Mesendoderm (in vitro differentiated cells): ENCODE measurements at regions not wholly inside any gene's neighbourhood (a gene's known extent, or its start where the extent isn't known, plus 50 kb on each side); places are given as distances from the start of the nearest gene placed in this dataset.

Source experiments
- DNase-seq: peaks from one replicate; pipeline ENCODE4 v3.0.0; 2013
- H2AK5ac ChIP-seq: 2 replicates; pipeline ENCODE4 v1.6.1; 2013; ENCODE audit warnings: low read length, inconsistent platforms
- H2BK120ac ChIP-seq: 2 replicates; pipeline ENCODE4 v1.6.1; 2013; ENCODE audit warnings: low read depth, mild to moderate bottlenecking, low read length, moderate library complexity, mixed read lengths
- H2BK15ac ChIP-seq: replicated peaks from 2 replicates; pipeline ENCODE4 v1.6.1; 2013; ENCODE audit warnings: low read depth, mild to moderate bottlenecking, moderate library complexity
- H2BK5ac ChIP-seq: 2 replicates; pipeline ENCODE4 v1.6.1; 2013; ENCODE audit warnings: low read length, inconsistent platforms
- H3K18ac ChIP-seq: 2 replicates; pipeline ENCODE4 v1.6.1; 2013; ENCODE audit warnings: mild to moderate bottlenecking, low read length, mixed read lengths
- H3K23ac ChIP-seq: one replicate; pipeline ENCODE4 v1.6.1; 2013; ENCODE audit warnings: low read length
- H3K27ac ChIP-seq: 2 replicates; pipeline ENCODE4 v1.5.1; 2013; ENCODE audit warnings: low read depth, mild to moderate bottlenecking, inconsistent platforms, low read length, moderate library complexity
- H3K27me3 ChIP-seq: 2 replicates; pipeline ENCODE4 v1.6.1; 2013; ENCODE audit warnings: low read length, control low read depth, mild to moderate bottlenecking, inconsistent platforms; ENCODE audit not compliant: insufficient read depth, poor library complexity
- H3K36me3 ChIP-seq: 2 replicates; pipeline ENCODE4 v1.6.1; 2013; ENCODE audit warnings: low read length, inconsistent platforms; ENCODE audit not compliant: control insufficient read depth, insufficient read depth
- H3K4ac ChIP-seq: one replicate; pipeline ENCODE4 v1.6.1; 2013; ENCODE audit warnings: low read depth, mild to moderate bottlenecking, low read length, moderate library complexity
- H3K4me1 ChIP-seq: 2 replicates; pipeline ENCODE4 v1.6.1; 2013; ENCODE audit warnings: low read depth, low read length, inconsistent platforms; ENCODE audit not compliant: control insufficient read depth
- H3K4me2 ChIP-seq: 2 replicates; pipeline ENCODE4 v1.6.1; 2013; ENCODE audit warnings: low read length
- H3K4me3 ChIP-seq: 2 replicates; pipeline ENCODE4 v1.5.1; 2013; ENCODE audit warnings: mild to moderate bottlenecking, low read length
- H3K56ac ChIP-seq: one replicate; pipeline ENCODE4 v1.6.1; 2013; ENCODE audit warnings: low read length
- H3K79me1 ChIP-seq: 2 replicates; pipeline ENCODE4 v1.6.1; 2013; ENCODE audit warnings: low read length, inconsistent platforms
- H3K79me2 ChIP-seq: 2 replicates; pipeline ENCODE4 v1.6.1; 2013; ENCODE audit warnings: mild to moderate bottlenecking, low read length; ENCODE audit not compliant: control insufficient read depth, insufficient read depth
- H3K9ac ChIP-seq: 2 replicates; pipeline ENCODE4 v1.6.1; 2013; ENCODE audit warnings: low read length, inconsistent platforms
- H4K5ac ChIP-seq: one replicate; pipeline ENCODE4 v1.6.1; 2013; ENCODE audit warnings: low read length
- H4K8ac ChIP-seq: one replicate; pipeline ENCODE4 v1.6.1; 2013; ENCODE audit warnings: low read depth, mild to moderate bottlenecking, control low read depth, low read length, moderate library complexity
- whole genome bisulfite sequencing: extraction: QIAGEN DNeasy Blood & Tissue Kit; methylation state at CpG from one replicate; pipeline ENCODE4 v1.1.7; 2013; ENCODE audit warnings: low lambda C conversion rate, missing lambda C conversion rate; ENCODE audit not compliant: insufficient coverage; ENCODE audit errors: extremely low coverage; 5-methylcytosine and 5-hydroxymethylcytosine counted together

- Histone ChIP-seq H3K9ac (no peak overlapping the region), H2AK5ac (no peak overlapping the region), H2BK5ac (no peak overlapping the region), H3K36me3 (no peaks in the 10 kb centered on the region), H3K23ac (no peak overlapping the region), H3K79me2 (no peaks in the 10 kb centered on the region), H3K4me1 (no peaks in the 10 kb centered on the region), H2BK120ac (no peak overlapping the region), H2BK15ac (no peak overlapping the region), H3K4me3 (no peak overlapping the region), H3K27me3 (no peaks in the 10 kb centered on the region), H3K27ac (no peak overlapping the region), H3K4ac (no peak overlapping the region), H3K18ac (no peak overlapping the region), H4K5ac (no peak overlapping the region), H3K56ac (no peak overlapping the region), H3K79me1 (no peaks in the 10 kb centered on the region), H3K4me2 (no peak overlapping the region), H4K8ac (no peak overlapping the region)
- no peak for DNase-seq
- no CpG with 5 or more reads among the region's 14 CpGs for WGBS
These were observed 60.3 kb upstream of the IQSEC1 start for GRCh38 chr3:13133471-13133981.

- no peaks in the 10 kb centered on the region for H3K27me3 ChIP-seq
- H3K79me1 ChIP-seq = no peaks in the 10 kb centered on the region
- no peak overlapping the region for H2BK120ac ChIP-seq
- H3K4ac ChIP-seq = no peak overlapping the region
- H3K23ac ChIP-seq = no peak overlapping the region
- H4K8ac ChIP-seq = no peak overlapping the region
- no peaks in the 10 kb centered on the region for H3K79me2 ChIP-seq
- no peak overlapping the region for H3K27ac ChIP-seq
- no peak overlapping the region for H3K56ac ChIP-seq
- no peak overlapping the region for H3K9ac ChIP-seq
- no peak overlapping the region for H3K18ac ChIP-seq
- no peaks in the 10 kb centered on the region for H3K4me1 ChIP-seq
- H2AK5ac ChIP-seq = no peak overlapping the region
- no peak overlapping the region for H2BK15ac ChIP-seq
- H3K36me3 ChIP-seq = no peaks in the 10 kb centered on the region
- no peak overlapping the region for H4K5ac ChIP-seq
- no peak overlapping the region for H3K4me3 ChIP-seq
- H2BK5ac ChIP-seq = no peak overlapping the region
- no CpG with 5 or more reads among the region's 6 CpGs for WGBS
- DNase-seq = no peak
- no peak overlapping the region for H3K4me2 ChIP-seq
These were observed 59.6 kb upstream of the IQSEC1 start for GRCh38 chr3:13132731-13133410.

- no peak overlapping the region for H2BK15ac ChIP-seq
These were observed 59.1 kb upstream of the IQSEC1 start for GRCh38 chr3:13132281-13132680.

GRCh38 chr3:13130464-13131193, 57.4 kb upstream of the IQSEC1 start:
- Histone ChIP-seq H4K5ac (no peak overlapping the region), H3K4ac (no peak overlapping the region), H2BK120ac (no peak overlapping the region), H3K56ac (no peak overlapping the region), H2BK15ac (no peak overlapping the region), H3K27me3 (no peaks in the 10 kb centered on the region), H3K4me1 (no peaks in the 10 kb centered on the region), H3K79me2 (no peaks in the 10 kb centered on the region), H2BK5ac (no peak overlapping the region), H3K23ac (no peak overlapping the region), H2AK5ac (no peak overlapping the region), H3K27ac (no peak overlapping the region), H3K18ac (no peak overlapping the region), H3K36me3 (no peaks in the 10 kb centered on the region), H4K8ac (no peak overlapping the region), H3K4me2 (no peak overlapping the region), H3K4me3 (no peak overlapping the region), H3K79me1 (no peaks in the 10 kb centered on the region), H3K9ac (no peak overlapping the region)
- DNase-seq = no peak
- no CpG with 5 or more reads among the region's 3 CpGs for WGBS

More at GRCh38 chr3:13132281-13132680, 59.1 kb upstream of the IQSEC1 start:
- H2BK120ac ChIP-seq = no peak overlapping the region
- H4K5ac ChIP-seq = no peak overlapping the region
- no peak for DNase-seq
- no peak overlapping the region for H3K9ac ChIP-seq
- H2BK5ac ChIP-seq = no peak overlapping the region
- no peak overlapping the region for H3K27ac ChIP-seq
- no peaks in the 10 kb centered on the region for H3K4me1 ChIP-seq
- WGBS = no CpG with 5 or more reads among the region's 4 CpGs
- no peaks in the 10 kb centered on the region for H3K79me1 ChIP-seq
- H3K56ac ChIP-seq = no peak overlapping the region
- no peak overlapping the region for H4K8ac ChIP-seq
- H3K4ac ChIP-seq = no peak overlapping the region
- no peaks in the 10 kb centered on the region for H3K79me2 ChIP-seq
- H3K18ac ChIP-seq = no peak overlapping the region
- H3K4me3 ChIP-seq = no peak overlapping the region
- H3K4me2 ChIP-seq = no peak overlapping the region
- H3K23ac ChIP-seq = no peak overlapping the region
- H3K27me3 ChIP-seq = no peaks in the 10 kb centered on the region
- H3K36me3 ChIP-seq = no peaks in the 10 kb centered on the region
- H2AK5ac ChIP-seq = no peak overlapping the region

- no peak overlapping the region for H3K4ac ChIP-seq
- H3K36me3 ChIP-seq = no peaks in the 10 kb centered on the region
- H2BK15ac ChIP-seq = no peak overlapping the region
- H3K4me1 ChIP-seq = no peaks in the 10 kb centered on the region
- no peak for DNase-seq
- no peaks in the 10 kb centered on the region for H3K27me3 ChIP-seq
- H3K27ac ChIP-seq = no peak overlapping the region
- H4K5ac ChIP-seq = no peak overlapping the region
- H4K8ac ChIP-seq = no peak overlapping the region
- no peaks in the 10 kb centered on the region for H3K79me1 ChIP-seq
- no peak overlapping the region for H2BK120ac ChIP-seq
- no peak overlapping the region for H2BK5ac ChIP-seq
- H3K9ac ChIP-seq = no peak overlapping the region
- H3K79me2 ChIP-seq = no peaks in the 10 kb centered on the region
- no peak overlapping the region for H3K4me2 ChIP-seq
- H3K4me3 ChIP-seq = no peak overlapping the region
- H2AK5ac ChIP-seq = no peak overlapping the region
- no peak overlapping the region for H3K23ac ChIP-seq
- no peak overlapping the region for H3K56ac ChIP-seq
- no CpG with 5 or more reads among the region's 13 CpGs for WGBS
- no peak overlapping the region for H3K18ac ChIP-seq
These were observed 52.1 kb upstream of the IQSEC1 start for GRCh38 chr3:13125092-13126015.
